ENCODE measurements at regions not wholly inside any gene's neighbourhood (a gene's known extent, or its start where the extent isn't known, plus 50 kb on each side); places are given as distances from the start of the nearest gene placed in this dataset.

GRCh38 chr6:169962604-169963469, 211.4 kb downstream of the ERMARD start:
- no peak for DNase-seq (ENCODE audit: low read depth)
- TF ChIP-seq CTCF (IDR thresholded peaks at IDR 0.05; ENCODE audit: low read depth, low read length, missing control alignments) = no peak
- H3K4me3 ChIP-seq (ENCODE audit: low read depth, low read length) = no peak overlapping the region
- in situ Hi-C loops (cut with HindIII; ENCODE audit: low sequenced_read_pairs) = loop anchor here (10.0 kb wide), 1 partner anchor 142 kb away; no protein-coding TSS in a partner anchor

- in situ Hi-C loops (cut with HindIII; ENCODE audit: low sequenced_read_pairs) = loop anchor here (10.0 kb wide), 1 partner anchor 143 kb away; no protein-coding TSS in a partner anchor
- no peak overlapping the region for H3K4me3 ChIP-seq (ENCODE audit: low read depth, low read length)
- TF ChIP-seq CTCF (IDR thresholded peaks at IDR 0.05; ENCODE audit: low read depth, low read length, missing control alignments) = no peak
- no peak for DNase-seq (ENCODE audit: low read depth)
Measured at GRCh38 chr6:169961772-169962561, 210.5 kb downstream of the ERMARD start.

- in situ Hi-C loops (cut with HindIII; ENCODE audit: low sequenced_read_pairs) = loop anchor here (10.0 kb wide), 1 partner anchor 144 kb away; no protein-coding TSS in a partner anchor
- DNase-seq (ENCODE audit: low read depth) = no peak
- no peak overlapping the region for H3K4me3 ChIP-seq (ENCODE audit: low read depth, low read length)
- no peak for TF ChIP-seq CTCF (IDR thresholded peaks at IDR 0.05; ENCODE audit: low read depth, low read length, missing control alignments)
Measured at GRCh38 chr6:169960886-169961611, 209.6 kb downstream of the ERMARD start.

- no peak for TF ChIP-seq CTCF (IDR thresholded peaks at IDR 0.05; ENCODE audit: low read depth, low read length, missing control alignments)
- H3K4me3 ChIP-seq (ENCODE audit: low read depth, low read length) = no peak overlapping the region
- in situ Hi-C loops (cut with HindIII; ENCODE audit: low sequenced_read_pairs) = loop anchor here (10.0 kb wide), 1 partner anchor 144 kb away; no protein-coding TSS in a partner anchor
- no peak for DNase-seq (ENCODE audit: low read depth)
Measured at GRCh38 chr6:169960521-169960885, 209.1 kb downstream of the ERMARD start.

GRCh38 chr6:169960003-169960344, 208.6 kb downstream of the ERMARD start:
- in situ Hi-C loops (cut with HindIII; ENCODE audit: low sequenced_read_pairs) = loop anchor here (10.0 kb wide), 1 partner anchor 145 kb away; no protein-coding TSS in a partner anchor
- no peak for TF ChIP-seq CTCF (IDR thresholded peaks at IDR 0.05; ENCODE audit: low read depth, low read length, missing control alignments)
- no peak for DNase-seq (ENCODE audit: low read depth)
- no peak overlapping the region for H3K4me3 ChIP-seq (ENCODE audit: low read depth, low read length)

Measured in astrocyte of the cerebellum (primary cell).